ENCODE measurements at regions not wholly inside any gene's neighbourhood (a gene's known extent, or its start where the extent isn't known, plus 50 kb on each side); places are given as distances from the start of the nearest gene placed in this dataset.

DNA sequence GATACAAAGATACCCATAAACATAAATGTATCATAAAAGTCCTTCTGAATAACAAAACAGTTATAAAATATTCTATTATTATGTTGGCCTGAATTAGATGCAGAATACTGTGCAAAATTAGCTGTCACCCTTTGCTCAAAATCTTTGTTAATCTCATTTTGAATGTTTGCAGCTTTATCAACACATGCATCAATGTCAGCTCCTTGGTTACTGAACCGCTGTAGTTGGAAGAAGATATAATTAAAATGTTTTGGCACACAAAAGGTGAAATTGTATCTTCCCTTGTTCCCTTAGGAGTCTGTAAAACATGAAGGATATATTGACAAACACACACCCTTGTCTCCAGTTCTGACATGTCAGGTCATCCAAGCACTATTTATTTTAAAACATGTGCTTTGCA is 146.3 kb upstream of the POU5F2 start:
- TF ChIP-seq REST (IDR thresholded peaks at IDR 0.05; ENCODE audit: low read depth) (no peak), TAF1 (IDR thresholded peaks at IDR 0.05; ENCODE audit: low read depth) (no peak), TEAD4 (IDR thresholded peaks at IDR 0.05) (no peak), EP300 (IDR thresholded peaks at IDR 0.05; ENCODE audit: borderline replicate concordance) (no peak), RAD21 (IDR thresholded peaks at IDR 0.05; ENCODE audit: low read depth) (no peak), EGR1 (IDR thresholded peaks at IDR 0.05) (no peak), FOXM1 (IDR thresholded peaks at IDR 0.05; ENCODE audit: borderline replicate concordance, low read depth) (no peak), CREB1 (IDR thresholded peaks at IDR 0.05; ENCODE audit: low read depth) (no peak)
- TF ChIP-seq, protein P1, sequence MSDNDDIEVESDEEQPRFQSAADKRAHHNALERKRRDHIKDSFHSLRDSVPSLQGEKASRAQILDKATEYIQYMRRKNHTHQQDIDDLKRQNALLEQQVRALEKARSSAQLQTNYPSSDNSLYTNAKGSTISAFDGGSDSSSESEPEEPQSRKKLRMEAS (IDR thresholded peaks at IDR 0.05): no peak
